ENCODE measurements at regions not wholly inside any gene's neighbourhood (a gene's known extent, or its start where the extent isn't known, plus 50 kb on each side); places are given as distances from the start of the nearest gene placed in this dataset.

- TF ChIP-seq CTCF (IDR thresholded peaks at IDR 0.05; ENCODE audit: low read depth, low read length), result no peak
- no peak for DNase-seq (ENCODE audit: low read depth, low spot score)
- H3K4me3 ChIP-seq (ENCODE audit: low read depth, low read length), result no peak overlapping the region
- in situ Hi-C loops (cut with HindIII; ENCODE audit: low sequenced_read_pairs), result no loop called here
Measured at GRCh38 chr5:93289942-93290341, 291.1 kb downstream of the NR2F1-AS1 start.

- H3K4me3 ChIP-seq (ENCODE audit: low read depth, low read length), result no peak overlapping the region
- TF ChIP-seq CTCF (IDR thresholded peaks at IDR 0.05; ENCODE audit: low read depth, low read length), result no peak
- no peak for DNase-seq (ENCODE audit: low read depth, low spot score)
- in situ Hi-C loops (cut with HindIII; ENCODE audit: low sequenced_read_pairs), result no loop called here
Measured at GRCh38 chr5:93285461-93285860, 295.6 kb downstream of the NR2F1-AS1 start.

GRCh38 chr5:93281980-93282772 is 298.8 kb downstream of the NR2F1-AS1 start:
- no peak for TF ChIP-seq CTCF (IDR thresholded peaks at IDR 0.05; ENCODE audit: low read depth, low read length)
- in situ Hi-C loops (cut with HindIII; ENCODE audit: low sequenced_read_pairs), result no loop called here
- H3K4me3 ChIP-seq (ENCODE audit: low read depth, low read length), result no peak overlapping the region
- no peak for DNase-seq (ENCODE audit: low read depth, low spot score)

GRCh38 chr5:93280518-93280917 is 300.5 kb downstream of the NR2F1-AS1 start:
- no peak for TF ChIP-seq CTCF (IDR thresholded peaks at IDR 0.05; ENCODE audit: low read depth, low read length)
- no peak overlapping the region for H3K4me3 ChIP-seq (ENCODE audit: low read depth, low read length)
- in situ Hi-C loops (cut with HindIII; ENCODE audit: low sequenced_read_pairs), result no loop called here
- DNase-seq (ENCODE audit: low read depth, low spot score), result no peak

GRCh38 chr5:93279296-93279963 is 301.6 kb downstream of the NR2F1-AS1 start:
- no peak overlapping the region for H3K4me3 ChIP-seq (ENCODE audit: low read depth, low read length)
- TF ChIP-seq CTCF (IDR thresholded peaks at IDR 0.05; ENCODE audit: low read depth, low read length), result no peak
- DNase-seq (ENCODE audit: low read depth, low spot score), result no peak
- in situ Hi-C loops (cut with HindIII; ENCODE audit: low sequenced_read_pairs), result no loop called here

- in situ Hi-C loops (cut with HindIII; ENCODE audit: low sequenced_read_pairs), result no loop called here
- TF ChIP-seq CTCF (IDR thresholded peaks at IDR 0.05; ENCODE audit: low read depth, low read length), result no peak
- no peak for DNase-seq (ENCODE audit: low read depth, low spot score)
- no peak overlapping the region for H3K4me3 ChIP-seq (ENCODE audit: low read depth, low read length)
Measured at GRCh38 chr5:93278896-93279295, 302.1 kb downstream of the NR2F1-AS1 start.
